Panc1 (cell line): ENCODE measurements at regions not wholly inside any gene's neighbourhood (a gene's known extent, or its start where the extent isn't known, plus 50 kb on each side); places are given as distances from the start of the nearest gene placed in this dataset.
A peak's percentile ranks its signal among the peaks of the same experiment; 100 is the strongest.

Experiments used
- ATAC-seq: fragments of 200-7000 bp; cut with Tn5 transposase; 2 replicates; pipeline ENCODE4 v1.9.1; 2020; ENCODE audit warnings: mild to moderate bottlenecking, moderate library complexity
- BruUV-seq: library from RNA; stranded (reverse); fragments of 400-500 nt; replicated peaks from 2 replicates; lab custom pipeline; 2021; lab: Mats Ljungman, UMichigan
- CTCF ChIA-PET: fragments of 300-600 bp; sonication (Branson Sonifier 250); formaldehyde crosslinking; loops from one replicate; lab custom pipeline; 2022; ENCODE audit warnings: antibody characterized with exemption; lab: Charles Lee
- POLR2A ChIA-PET: fragments of 300-600 bp; sonication (Branson Sonifier 250); formaldehyde crosslinking; loops from one replicate; lab custom pipeline; 2022; ENCODE audit warnings: antibody characterized with exemption; lab: Charles Lee
- DNase-seq: peaks from one replicate; pipeline ENCODE4 v3.0.0-alpha.2; 2010; ENCODE audit warnings: low read depth, low spot score
- H3K27ac ChIP-seq: 2 replicates; pipeline ENCODE4 v1.5.1; 2011; ENCODE audit warnings: mild to moderate bottlenecking, low read length, inconsistent platforms
- H3K27me3 ChIP-seq: fragments of 200-500 bp; sonication (Bioruptor generic); 2 replicates; pipeline ENCODE4 v1.6.0; 2014; ENCODE audit warnings: low read length, inconsistent platforms; ENCODE audit not compliant: control insufficient read depth, insufficient read depth
- H3K36me3 ChIP-seq: fragments of 200-500 bp; sonication (Bioruptor generic); 2 replicates; pipeline ENCODE4 v1.5.1; 2014; ENCODE audit warnings: inconsistent platforms, mild to moderate bottlenecking, low read length, moderate library complexity; ENCODE audit not compliant: control insufficient read depth, insufficient read depth
- H3K4me1 ChIP-seq: 2 replicates; pipeline ENCODE4 v1.5.1; 2011; ENCODE audit warnings: inconsistent platforms, mild to moderate bottlenecking, low read length, moderate library complexity; ENCODE audit not compliant: control insufficient read depth, insufficient read depth
- H3K4me3 ChIP-seq, 2 experiments: 2 replicates each; pipeline ENCODE4 v1.5.1; 2011 to 2012; ENCODE audit warnings: low read depth in 2 of 2, low read length in 2 of 2, mild to moderate bottlenecking in 2 of 2, inconsistent platforms in 1 of 2, moderate library complexity in 1 of 2
- H3K9me3 ChIP-seq: fragments of 200-500 bp; sonication (Bioruptor generic); 2 replicates; pipeline ENCODE4 v1.5.1; 2014; ENCODE audit warnings: low read depth, mild to moderate bottlenecking, inconsistent platforms, low read length, moderate library complexity; ENCODE audit not compliant: control insufficient read depth, insufficient read depth
- POLR2AphosphoS5 ChIP-seq: IDR thresholded peaks from 2 replicates; pipeline ENCODE4 v1.6.1; 2012; ENCODE audit warnings: mild to moderate bottlenecking, low read depth, low read length, moderate library complexity
- SIN3A ChIP-seq: IDR thresholded peaks from 2 replicates; pipeline ENCODE4 v1.6.1; 2012; ENCODE audit warnings: low read depth, mild to moderate bottlenecking, low read length, moderate library complexity, borderline replicate concordance; ENCODE audit not compliant: insufficient read depth
- TCF7L2 ChIP-seq: IDR thresholded peaks from 2 replicates; pipeline ENCODE4 v1.6.1; 2011; ENCODE audit warnings: mild to moderate bottlenecking, low read depth, low read length, inconsistent platforms
- in situ Hi-C: cut with HindIII; loops from 2 replicates; pipeline ENCODE4 v1.10.0; 2016; ENCODE audit warnings: low sequenced_read_pairs, low pct_unique_long_range_greater_than_20kb
- intact Hi-C: fragments of 100-400 bp; cut with micrococcal nuclease; formaldehyde crosslinking; loops from one replicate; pipeline ENCODE4 v1.10.0; 2022; ENCODE audit not compliant: unreplicated experiment
- TF ChIP-seq, protein P1 (sequence below), 2 experiments: IDR thresholded peaks; 2 replicates each; pipeline ENCODE4 v1.6.1; 2011 to 2012; ENCODE audit warnings: low read depth in 2 of 2, control low read depth in 1 of 2, low read length in 1 of 2, mild to moderate bottlenecking in 1 of 2, moderate library complexity in 1 of 2; ENCODE audit not compliant: insufficient read depth in 1 of 2
- TF ChIP-seq, protein P2 (sequence below): fragments of 450-650 bp; IDR thresholded peaks from 2 replicates; pipeline ENCODE4 v1.5.1; 2017; ENCODE audit warnings: mild to moderate bottlenecking

DNA sequence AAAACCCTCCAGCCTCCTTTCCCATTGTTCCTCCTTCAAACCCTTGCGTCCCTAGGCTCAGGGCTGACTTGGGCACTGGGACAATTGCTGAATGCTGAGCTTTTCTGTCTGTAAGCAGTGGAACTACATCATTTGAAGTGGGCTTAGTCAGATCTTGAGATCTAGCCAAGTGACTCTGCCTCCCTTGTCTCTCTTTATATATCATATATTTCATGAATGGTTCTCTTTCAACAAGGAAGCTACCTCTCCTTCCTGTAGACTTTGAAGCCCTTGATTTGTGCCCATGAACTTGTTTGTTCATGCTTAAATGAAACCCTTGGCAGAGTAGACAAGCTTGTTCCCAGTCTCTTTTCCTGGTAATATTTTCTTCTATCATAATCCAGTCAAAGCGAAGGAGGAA, 60.0 kb upstream of the KIF13A start:
- ATAC-seq, result no peak
- CTCF ChIA-PET, result no interaction called here
- intact Hi-C loops, result no loop called here

GRCh38 chr6:18045507-18045906, 58.1 kb upstream of the KIF13A start:
- Histone ChIP-seq H3K9me3 (no peaks in the 10 kb centered on the region), H3K4me1 (peaks cover 4% of the 10 kb centered on the region; the same call in 1 of the 2 replicates), H3K36me3 (no peaks in the 10 kb centered on the region), H3K27me3 (no peaks in the 10 kb centered on the region), H3K4me3 (no peak overlapping the region), H3K27ac (peak overlapping the region; percentile 8; the same call in 1 of the 2 replicates)
- CTCF ChIA-PET, result no interaction called here
- TF ChIP-seq, protein P1, sequence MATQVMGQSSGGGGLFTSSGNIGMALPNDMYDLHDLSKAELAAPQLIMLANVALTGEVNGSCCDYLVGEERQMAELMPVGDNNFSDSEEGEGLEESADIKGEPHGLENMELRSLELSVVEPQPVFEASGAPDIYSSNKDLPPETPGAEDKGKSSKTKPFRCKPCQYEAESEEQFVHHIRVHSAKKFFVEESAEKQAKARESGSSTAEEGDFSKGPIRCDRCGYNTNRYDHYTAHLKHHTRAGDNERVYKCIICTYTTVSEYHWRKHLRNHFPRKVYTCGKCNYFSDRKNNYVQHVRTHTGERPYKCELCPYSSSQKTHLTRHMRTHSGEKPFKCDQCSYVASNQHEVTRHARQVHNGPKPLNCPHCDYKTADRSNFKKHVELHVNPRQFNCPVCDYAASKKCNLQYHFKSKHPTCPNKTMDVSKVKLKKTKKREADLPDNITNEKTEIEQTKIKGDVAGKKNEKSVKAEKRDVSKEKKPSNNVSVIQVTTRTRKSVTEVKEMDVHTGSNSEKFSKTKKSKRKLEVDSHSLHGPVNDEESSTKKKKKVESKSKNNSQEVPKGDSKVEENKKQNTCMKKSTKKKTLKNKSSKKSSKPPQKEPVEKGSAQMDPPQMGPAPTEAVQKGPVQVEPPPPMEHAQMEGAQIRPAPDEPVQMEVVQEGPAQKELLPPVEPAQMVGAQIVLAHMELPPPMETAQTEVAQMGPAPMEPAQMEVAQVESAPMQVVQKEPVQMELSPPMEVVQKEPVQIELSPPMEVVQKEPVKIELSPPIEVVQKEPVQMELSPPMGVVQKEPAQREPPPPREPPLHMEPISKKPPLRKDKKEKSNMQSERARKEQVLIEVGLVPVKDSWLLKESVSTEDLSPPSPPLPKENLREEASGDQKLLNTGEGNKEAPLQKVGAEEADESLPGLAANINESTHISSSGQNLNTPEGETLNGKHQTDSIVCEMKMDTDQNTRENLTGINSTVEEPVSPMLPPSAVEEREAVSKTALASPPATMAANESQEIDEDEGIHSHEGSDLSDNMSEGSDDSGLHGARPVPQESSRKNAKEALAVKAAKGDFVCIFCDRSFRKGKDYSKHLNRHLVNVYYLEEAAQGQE (IDR thresholded peaks at IDR 0.05; ENCODE audit: insufficient read depth in 1 of 2, low read depth in 2 of 2, low read length in 1 of 2), result no peak
- TF ChIP-seq TCF7L2 (no peak), POLR2AphosphoS5 (no peak), SIN3A (no peak)
- TF ChIP-seq, protein P2, sequence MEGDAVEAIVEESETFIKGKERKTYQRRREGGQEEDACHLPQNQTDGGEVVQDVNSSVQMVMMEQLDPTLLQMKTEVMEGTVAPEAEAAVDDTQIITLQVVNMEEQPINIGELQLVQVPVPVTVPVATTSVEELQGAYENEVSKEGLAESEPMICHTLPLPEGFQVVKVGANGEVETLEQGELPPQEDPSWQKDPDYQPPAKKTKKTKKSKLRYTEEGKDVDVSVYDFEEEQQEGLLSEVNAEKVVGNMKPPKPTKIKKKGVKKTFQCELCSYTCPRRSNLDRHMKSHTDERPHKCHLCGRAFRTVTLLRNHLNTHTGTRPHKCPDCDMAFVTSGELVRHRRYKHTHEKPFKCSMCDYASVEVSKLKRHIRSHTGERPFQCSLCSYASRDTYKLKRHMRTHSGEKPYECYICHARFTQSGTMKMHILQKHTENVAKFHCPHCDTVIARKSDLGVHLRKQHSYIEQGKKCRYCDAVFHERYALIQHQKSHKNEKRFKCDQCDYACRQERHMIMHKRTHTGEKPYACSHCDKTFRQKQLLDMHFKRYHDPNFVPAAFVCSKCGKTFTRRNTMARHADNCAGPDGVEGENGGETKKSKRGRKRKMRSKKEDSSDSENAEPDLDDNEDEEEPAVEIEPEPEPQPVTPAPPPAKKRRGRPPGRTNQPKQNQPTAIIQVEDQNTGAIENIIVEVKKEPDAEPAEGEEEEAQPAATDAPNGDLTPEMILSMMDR, result no peak
- in situ Hi-C loops, result no loop called here
- BruUV-seq, result no TSS peak
- ATAC-seq, result no peak
- POLR2A ChIA-PET, result no interaction called here
- intact Hi-C loops, result no loop called here
- DNase-seq, result no peak

More for the DNA sequence above, 60.0 kb upstream of the KIF13A start:
- Histone ChIP-seq H3K27ac (no peak overlapping the region), H3K9me3 (no peaks in the 10 kb centered on the region), H3K36me3 (no peaks in the 10 kb centered on the region), H3K27me3 (no peaks in the 10 kb centered on the region), H3K4me3 (no peak overlapping the region), H3K4me1 (peaks cover 7% of the 10 kb centered on the region; the same call in 1 of the 2 replicates)
- in situ Hi-C loops, result no loop called here
- POLR2A ChIA-PET, result no interaction called here
- TF ChIP-seq POLR2AphosphoS5, result no peak
- TF ChIP-seq SIN3A, result no peak
- TF ChIP-seq, protein P2, result no peak
- TF ChIP-seq TCF7L2, result no peak
- TF ChIP-seq, protein P1 (IDR thresholded peaks at IDR 0.05; ENCODE audit: insufficient read depth in 1 of 2, low read depth in 2 of 2, low read length in 1 of 2), result no peak
- no peak for DNase-seq
- BruUV-seq, result no TSS peak
